ENCODE measurements at regions not wholly inside any gene's neighbourhood (a gene's known extent, or its start where the extent isn't known, plus 50 kb on each side); places are given as distances from the start of the nearest gene placed in this dataset.
A peak's percentile ranks its signal among the peaks of the same experiment; 100 is the strongest.

DNA sequence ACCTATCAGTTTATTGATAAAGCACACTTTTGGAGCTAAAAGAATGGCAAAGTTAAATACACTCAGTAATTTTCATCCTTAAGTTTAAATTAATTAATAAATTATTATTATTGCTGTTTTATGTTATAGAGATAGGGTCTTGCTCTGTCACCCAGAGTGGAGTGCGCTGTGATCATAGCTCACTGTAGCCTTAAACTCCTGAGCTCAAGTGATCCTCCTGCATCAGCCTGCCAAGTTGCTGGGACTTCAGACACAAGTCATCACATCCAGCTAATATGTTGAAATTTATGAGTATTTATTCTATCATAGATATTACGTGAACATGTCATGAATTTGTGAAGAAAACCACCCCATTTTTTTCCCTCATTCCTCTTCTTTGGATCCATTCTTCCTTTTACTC lies 64.2 kb downstream of the GJA1 start:
- no peak for DNase-seq (ENCODE audit: low read depth)
- TF ChIP-seq, protein P1, sequence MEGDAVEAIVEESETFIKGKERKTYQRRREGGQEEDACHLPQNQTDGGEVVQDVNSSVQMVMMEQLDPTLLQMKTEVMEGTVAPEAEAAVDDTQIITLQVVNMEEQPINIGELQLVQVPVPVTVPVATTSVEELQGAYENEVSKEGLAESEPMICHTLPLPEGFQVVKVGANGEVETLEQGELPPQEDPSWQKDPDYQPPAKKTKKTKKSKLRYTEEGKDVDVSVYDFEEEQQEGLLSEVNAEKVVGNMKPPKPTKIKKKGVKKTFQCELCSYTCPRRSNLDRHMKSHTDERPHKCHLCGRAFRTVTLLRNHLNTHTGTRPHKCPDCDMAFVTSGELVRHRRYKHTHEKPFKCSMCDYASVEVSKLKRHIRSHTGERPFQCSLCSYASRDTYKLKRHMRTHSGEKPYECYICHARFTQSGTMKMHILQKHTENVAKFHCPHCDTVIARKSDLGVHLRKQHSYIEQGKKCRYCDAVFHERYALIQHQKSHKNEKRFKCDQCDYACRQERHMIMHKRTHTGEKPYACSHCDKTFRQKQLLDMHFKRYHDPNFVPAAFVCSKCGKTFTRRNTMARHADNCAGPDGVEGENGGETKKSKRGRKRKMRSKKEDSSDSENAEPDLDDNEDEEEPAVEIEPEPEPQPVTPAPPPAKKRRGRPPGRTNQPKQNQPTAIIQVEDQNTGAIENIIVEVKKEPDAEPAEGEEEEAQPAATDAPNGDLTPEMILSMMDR (IDR thresholded peaks at IDR 0.05; ENCODE audit: insufficient read depth, low read depth, low read length): no peak
- no peak overlapping the region for H3K4me3 ChIP-seq (ENCODE audit: low read depth, low read length)

DNA sequence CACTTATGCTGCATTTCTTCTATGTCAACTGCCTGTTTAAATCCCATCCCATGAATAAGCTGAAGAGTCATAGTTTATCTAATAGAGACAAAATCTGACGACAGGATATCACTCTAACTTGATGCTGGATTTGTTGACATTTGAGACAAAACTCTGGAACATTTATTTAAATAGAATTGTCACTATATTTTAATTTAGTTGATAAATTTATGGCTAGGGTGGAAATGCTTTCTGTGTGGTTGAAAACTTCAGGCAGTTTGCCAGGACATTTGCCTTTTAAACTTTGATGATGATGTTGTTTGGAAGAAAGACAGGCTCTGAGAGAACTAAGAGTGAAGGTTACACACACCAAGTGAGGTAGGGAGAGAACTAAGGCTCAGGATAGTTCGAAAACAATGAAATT lies 68.1 kb downstream of the GJA1 start:
- no peak overlapping the region for H3K4me3 ChIP-seq (ENCODE audit: low read depth, low read length)
- TF ChIP-seq, protein P1 (IDR thresholded peaks at IDR 0.05; ENCODE audit: insufficient read depth, low read depth, low read length): no peak
- no peak for DNase-seq (ENCODE audit: low read depth)

DNA sequence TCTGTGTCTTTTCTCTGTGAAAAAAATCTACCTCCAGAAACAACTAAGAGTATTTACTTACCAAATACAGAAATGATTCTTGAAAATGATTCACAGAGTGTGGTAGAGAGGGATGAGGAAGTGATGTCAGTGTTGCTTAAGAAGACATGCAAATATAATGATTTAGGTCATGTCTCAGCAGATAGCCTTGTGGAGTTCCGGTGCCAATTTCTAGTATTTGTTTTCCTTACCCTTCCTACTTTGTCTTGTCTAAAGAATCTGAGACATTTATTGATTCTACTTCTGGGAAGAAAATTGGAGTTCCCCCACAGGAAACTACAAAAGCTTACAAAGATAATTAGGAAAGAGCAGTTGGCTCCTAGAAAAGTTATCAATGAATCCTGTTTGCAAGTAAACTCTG lies 68.8 kb downstream of the GJA1 start:
- TF ChIP-seq, protein P1 (IDR thresholded peaks at IDR 0.05; ENCODE audit: insufficient read depth, low read depth, low read length): no peak
- peak; percentile 79 for DNase-seq (ENCODE audit: low read depth)

DNA sequence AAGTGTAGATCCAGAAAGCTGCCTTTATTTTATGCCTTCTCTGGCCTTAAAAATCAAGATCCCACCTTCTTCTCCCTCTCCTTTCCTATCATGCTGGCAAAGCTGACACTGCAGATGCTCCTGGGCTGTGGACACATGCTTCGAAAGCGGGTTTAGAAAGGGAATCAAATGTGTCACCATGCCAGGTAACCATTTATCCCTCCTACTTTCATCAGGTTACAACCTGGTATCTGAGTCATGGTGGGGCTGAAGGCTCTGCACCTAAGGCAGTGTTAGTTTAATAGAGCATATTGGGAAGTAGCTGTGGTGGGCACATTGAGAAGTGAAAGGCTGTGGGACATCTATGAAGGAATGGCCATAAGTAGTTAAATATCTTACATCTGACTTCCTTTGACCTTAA lies 69.8 kb downstream of the GJA1 start:
- TF ChIP-seq, protein P1 (IDR thresholded peaks at IDR 0.05; ENCODE audit: insufficient read depth, low read depth, low read length): no peak
- no peak for DNase-seq (ENCODE audit: low read depth)
- no peak overlapping the region for H3K4me3 ChIP-seq (ENCODE audit: low read depth, low read length)

More for the DNA sequence above, 68.8 kb downstream of the GJA1 start:
- H3K4me3 ChIP-seq (ENCODE audit: low read depth, low read length): no peak overlapping the region

DNA sequence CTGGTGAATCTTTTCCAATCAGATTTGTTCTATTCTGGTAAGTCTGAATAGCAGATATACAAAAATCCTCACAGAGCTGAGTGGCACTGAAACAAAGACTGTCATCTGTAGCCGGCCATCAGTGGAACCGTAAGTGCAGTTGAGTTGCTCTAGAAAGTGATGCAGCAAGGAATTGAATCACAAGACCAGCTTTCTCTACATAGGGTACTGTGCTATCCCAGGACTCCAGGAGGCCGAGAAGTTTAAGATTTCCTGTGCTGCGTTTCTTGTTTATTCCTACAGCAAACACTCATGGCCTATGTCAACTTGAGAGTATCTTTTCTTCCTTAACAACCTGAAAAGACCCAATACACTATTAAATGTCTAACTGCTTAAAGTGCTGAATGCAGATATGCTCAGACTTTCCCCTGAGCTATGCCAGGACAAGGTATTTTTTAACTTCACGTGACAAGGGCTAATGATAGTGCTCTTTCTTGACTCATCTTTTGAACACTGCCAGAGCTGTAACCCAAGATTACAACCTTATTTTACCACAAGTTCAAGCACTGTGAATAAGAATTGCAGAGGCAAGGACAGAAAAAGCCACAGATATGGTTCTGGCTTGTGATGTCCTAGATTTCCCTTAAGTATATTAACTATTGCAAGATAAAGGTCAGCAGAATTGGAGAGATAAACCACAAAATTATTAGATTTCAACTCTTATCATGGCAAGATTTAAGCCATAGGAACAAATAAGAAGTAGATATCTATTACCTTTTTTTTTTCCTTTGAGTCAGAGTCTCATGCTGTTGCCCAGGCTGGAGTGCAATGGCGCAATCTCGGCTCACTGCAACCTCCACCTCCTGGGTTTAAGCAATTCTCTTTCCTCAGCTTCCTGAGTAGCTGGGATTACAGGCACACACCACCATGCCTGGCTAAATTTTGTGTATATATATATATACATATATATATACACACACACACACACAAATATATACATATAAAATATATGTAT lies 71.6 kb downstream of the GJA1 start:
- H3K4me3 ChIP-seq (ENCODE audit: low read depth, low read length): no peak overlapping the region
- TF ChIP-seq, protein P1 (IDR thresholded peaks at IDR 0.05; ENCODE audit: insufficient read depth, low read depth, low read length): no peak
- peak; percentile 96 for DNase-seq (ENCODE audit: low read depth)

DNA sequence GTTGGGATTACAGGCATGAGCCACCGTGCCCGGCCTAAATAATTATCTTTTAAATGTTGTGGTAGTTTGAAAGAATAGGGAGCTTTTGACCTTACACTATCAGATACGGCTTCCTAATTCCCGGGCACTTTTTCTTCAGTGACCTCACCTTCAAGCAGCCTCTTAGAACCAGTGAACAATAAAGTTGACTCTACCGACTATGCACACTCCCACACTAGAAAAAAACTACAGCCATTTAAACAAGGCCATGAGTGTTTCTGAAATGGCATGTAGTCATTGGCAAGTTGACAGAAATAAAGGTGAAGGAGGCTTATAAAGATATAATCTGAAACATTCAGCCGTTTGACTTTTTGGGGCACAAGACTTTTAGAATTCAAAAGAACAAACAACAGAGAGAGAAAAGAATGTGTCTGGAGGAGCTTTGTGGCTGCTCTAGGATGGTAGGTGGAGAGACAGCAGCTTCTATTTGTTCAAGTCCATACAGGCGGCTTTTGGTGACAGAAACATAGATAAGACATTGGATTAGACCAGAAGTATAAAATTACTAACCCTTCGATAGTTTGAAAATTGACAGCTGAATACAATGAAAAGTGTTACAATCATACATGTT lies 75.2 kb downstream of the GJA1 start:
- H3K4me3 ChIP-seq (ENCODE audit: low read depth, low read length): no peak overlapping the region
- TF ChIP-seq, protein P1 (IDR thresholded peaks at IDR 0.05; ENCODE audit: insufficient read depth, low read depth, low read length): no peak
- DNase-seq (ENCODE audit: low read depth): no peak
